Osteoblast (primary cell): ENCODE measurements at regions not wholly inside any gene's neighbourhood (a gene's known extent, or its start where the extent isn't known, plus 50 kb on each side); places are given as distances from the start of the nearest gene placed in this dataset.

ENCODE experiments used
- DNase-seq: peaks from one replicate; pipeline ENCODE4 v3.0.0; 2011; ENCODE audit warnings: low spot score, mixed read lengths; ENCODE audit not compliant: insufficient read length; ENCODE audit errors: missing footprints
- H2AFZ ChIP-seq: 2 replicates; pipeline ENCODE4 v1.6.0; 2011; ENCODE audit warnings: mild to moderate bottlenecking, low read length
- H3K27ac ChIP-seq: 2 replicates; pipeline ENCODE4 v1.5.1; 2011; ENCODE audit warnings: mild to moderate bottlenecking, low read depth, low read length, moderate library complexity
- H3K27me3 ChIP-seq: 2 replicates; pipeline ENCODE4 v1.6.0; 2012; ENCODE audit warnings: mild to moderate bottlenecking, control low read depth, inconsistent platforms, low read length, moderate library complexity; ENCODE audit not compliant: insufficient read depth
- H3K36me3 ChIP-seq: 2 replicates; pipeline ENCODE4 v1.5.1; 2011; ENCODE audit warnings: mild to moderate bottlenecking, low read length, control low read depth, moderate library complexity; ENCODE audit not compliant: insufficient read depth
- H3K4me1 ChIP-seq: 2 replicates; pipeline ENCODE4 v1.5.1; 2011; ENCODE audit warnings: mild to moderate bottlenecking, low read length, control low read depth, moderate library complexity; ENCODE audit not compliant: insufficient read depth
- H3K4me2 ChIP-seq: 2 replicates; pipeline ENCODE4 v1.6.0; 2011; ENCODE audit warnings: mild to moderate bottlenecking, low read length; ENCODE audit not compliant: insufficient read depth
- H3K4me3 ChIP-seq: fragments of 200-600 bp; sonication (generic); 3 replicates; pipeline ENCODE4 v1.5.1; 2012; ENCODE audit warnings: mild to moderate bottlenecking, low read length, inconsistent platforms; ENCODE audit not compliant: insufficient read depth
- H3K79me2 ChIP-seq: 2 replicates; pipeline ENCODE4 v1.6.0; 2012; ENCODE audit warnings: mild to moderate bottlenecking, low read length, control low read depth, inconsistent platforms; ENCODE audit not compliant: insufficient read depth
- H3K9me3 ChIP-seq: 2 replicates; pipeline ENCODE4 v1.5.1; 2011; ENCODE audit warnings: low read depth, low read length, control low read depth
- H4K20me1 ChIP-seq: 2 replicates; pipeline ENCODE4 v1.6.0; 2012; ENCODE audit warnings: mild to moderate bottlenecking, low read length, control low read depth; ENCODE audit not compliant: insufficient read depth
- CTCF ChIP-seq: IDR thresholded peaks from 2 replicates; pipeline ENCODE4 v1.5.1; 2011; ENCODE audit warnings: mild to moderate bottlenecking, low read depth, low read length, moderate library complexity; ENCODE audit errors: extremely low read depth

DNA sequence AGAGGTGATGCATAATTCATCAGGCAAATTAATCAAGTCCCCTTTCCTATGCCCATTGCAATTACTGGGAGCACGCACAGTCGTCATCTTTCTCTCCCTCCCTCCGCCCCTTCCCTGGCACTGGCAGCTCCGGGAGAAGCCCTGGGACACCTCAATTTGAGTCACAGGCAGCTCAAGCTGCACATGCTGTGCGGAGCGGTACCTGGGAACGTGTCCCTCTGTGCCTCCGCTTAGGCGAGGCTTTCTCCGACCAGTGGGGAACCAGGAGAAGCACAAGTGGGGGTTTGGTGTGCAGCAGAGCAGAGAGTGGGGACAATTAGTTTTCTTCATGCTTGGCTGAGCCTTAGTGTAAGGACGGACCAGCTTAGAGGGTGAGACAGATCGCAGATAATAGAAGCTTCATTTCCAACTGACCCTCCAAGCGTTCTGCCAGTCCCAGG is 88.3 kb downstream of the SOX14 start:
- H3K79me2 ChIP-seq = no peaks in the 10 kb centered on the region
- no peak for TF ChIP-seq CTCF
- no peaks in the 10 kb centered on the region for H3K27me3 ChIP-seq
- H3K4me1 ChIP-seq = no peaks in the 10 kb centered on the region
- no peaks in the 10 kb centered on the region for H4K20me1 ChIP-seq
- H3K4me2 ChIP-seq = no peak overlapping the region
- H3K27ac ChIP-seq = no peak overlapping the region
- no peak overlapping the region for H2AFZ ChIP-seq
- H3K36me3 ChIP-seq = no peaks in the 10 kb centered on the region
- H3K4me3 ChIP-seq = no peak overlapping the region
- no peaks in the 10 kb centered on the region for H3K9me3 ChIP-seq
- DNase-seq = no peak

DNA sequence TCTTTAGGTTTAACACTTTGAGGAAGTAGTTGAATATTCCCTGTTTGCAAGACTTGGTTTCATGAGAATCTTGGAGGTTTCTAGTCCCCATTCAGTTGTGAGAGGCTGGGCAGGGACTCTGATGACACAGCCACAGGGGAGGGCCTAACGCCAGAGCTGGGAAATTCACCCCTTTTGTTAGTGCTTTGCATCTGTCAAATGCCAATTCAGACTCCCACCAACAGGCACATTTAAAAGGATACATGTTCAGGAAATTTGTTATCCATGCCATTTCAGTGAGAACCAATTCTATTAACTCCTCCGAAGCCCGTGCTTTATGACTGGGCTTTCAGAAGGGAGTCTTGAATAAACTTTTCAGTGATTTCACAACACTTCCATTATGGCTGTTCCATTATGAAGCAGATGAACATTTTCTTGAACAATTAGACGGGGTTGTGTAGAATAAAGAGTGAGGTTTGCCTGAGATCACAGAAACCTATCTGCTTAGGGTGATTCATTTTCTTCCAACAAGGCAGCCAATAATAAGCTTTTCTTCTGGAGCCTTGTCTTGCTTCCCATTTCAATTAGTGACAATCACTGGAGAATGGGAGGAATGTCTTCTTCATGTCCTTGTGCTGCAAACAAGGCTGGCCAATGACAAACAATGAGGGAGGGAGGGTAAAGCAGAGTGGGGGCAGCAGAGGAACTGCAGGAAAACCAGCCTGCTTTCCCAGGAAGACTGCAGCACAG is 90.6 kb downstream of the SOX14 start:
- no peak for DNase-seq
- H3K9me3 ChIP-seq = no peaks in the 10 kb centered on the region
- no peak overlapping the region for H3K4me2 ChIP-seq
- H3K27me3 ChIP-seq = no peaks in the 10 kb centered on the region
- H4K20me1 ChIP-seq = no peaks in the 10 kb centered on the region
- no peaks in the 10 kb centered on the region for H3K36me3 ChIP-seq
- no peak for TF ChIP-seq CTCF
- H3K4me3 ChIP-seq = no peak overlapping the region
- no peak overlapping the region for H2AFZ ChIP-seq
- no peaks in the 10 kb centered on the region for H3K4me1 ChIP-seq
- no peak overlapping the region for H3K27ac ChIP-seq
- H3K79me2 ChIP-seq = no peaks in the 10 kb centered on the region

- no peak overlapping the region for H3K27ac ChIP-seq
These were observed 101.9 kb downstream of the SOX14 start for GRCh38 chr3:137866001-137866400.

GRCh38 chr3:137866933-137867332 is 102.8 kb downstream of the SOX14 start:
- no peaks in the 10 kb centered on the region for H3K79me2 ChIP-seq
- H3K27me3 ChIP-seq = no peaks in the 10 kb centered on the region
- H3K4me1 ChIP-seq = no peaks in the 10 kb centered on the region
- no peak for DNase-seq
- H3K27ac ChIP-seq = no peak overlapping the region
- H3K4me2 ChIP-seq = no peak overlapping the region
- TF ChIP-seq CTCF = no peak
- no peaks in the 10 kb centered on the region for H3K36me3 ChIP-seq
- H3K9me3 ChIP-seq = no peaks in the 10 kb centered on the region
- no peak overlapping the region for H3K4me3 ChIP-seq
- H4K20me1 ChIP-seq = no peaks in the 10 kb centered on the region
- no peak overlapping the region for H2AFZ ChIP-seq

More at GRCh38 chr3:137866001-137866400, 101.9 kb downstream of the SOX14 start:
- no peaks in the 10 kb centered on the region for H3K4me1 ChIP-seq
- no peak for DNase-seq
- H3K4me3 ChIP-seq = no peak overlapping the region
- H3K36me3 ChIP-seq = no peaks in the 10 kb centered on the region
- no peaks in the 10 kb centered on the region for H3K79me2 ChIP-seq
- no peaks in the 10 kb centered on the region for H3K9me3 ChIP-seq
- H4K20me1 ChIP-seq = no peaks in the 10 kb centered on the region
- no peaks in the 10 kb centered on the region for H3K27me3 ChIP-seq
- H3K4me2 ChIP-seq = no peak overlapping the region
- no peak for TF ChIP-seq CTCF
- H2AFZ ChIP-seq = no peak overlapping the region
